ENCODE measurements at regions not wholly inside any gene's neighbourhood (a gene's known extent, or its start where the extent isn't known, plus 50 kb on each side); places are given as distances from the start of the nearest gene placed in this dataset.

- DNase-seq = no peak
Observed at GRCh38 chr5:4911646-4912403, 228.3 kb upstream of the ADAMTS16 start.

- no peak for DNase-seq
Observed at GRCh38 chr5:4921929-4922328, 218.2 kb upstream of the ADAMTS16 start.

- no peak for DNase-seq
Observed at GRCh38 chr5:4924577-4924976, 215.6 kb upstream of the ADAMTS16 start.

GRCh38 chr5:4927097-4927496 is 213.0 kb upstream of the ADAMTS16 start:
- DNase-seq = no peak

- no peak for DNase-seq
Observed at GRCh38 chr5:4928409-4928808, 211.7 kb upstream of the ADAMTS16 start.

GRCh38 chr5:4929092-4929655 is 211.0 kb upstream of the ADAMTS16 start:
- DNase-seq = no peak

GRCh38 chr5:4939042-4939781 is 200.9 kb upstream of the ADAMTS16 start:
- DNase-seq = no peak

- no peak for DNase-seq
Observed at GRCh38 chr5:4941161-4941560, 199.0 kb upstream of the ADAMTS16 start.

GRCh38 chr5:4941957-4942830 is 197.9 kb upstream of the ADAMTS16 start:
- no peak for DNase-seq

GRCh38 chr5:4942831-4943178 is 197.3 kb upstream of the ADAMTS16 start:
- DNase-seq = no peak

- DNase-seq = no peak
Observed at GRCh38 chr5:4945296-4945695, 194.8 kb upstream of the ADAMTS16 start.

GRCh38 chr5:4947106-4947505 is 193.0 kb upstream of the ADAMTS16 start:
- DNase-seq = no peak

- DNase-seq = no peak
Observed at GRCh38 chr5:4947893-4948536, 192.1 kb upstream of the ADAMTS16 start.

GRCh38 chr5:4949108-4949507 is 191.0 kb upstream of the ADAMTS16 start:
- DNase-seq = no peak

GRCh38 chr5:4953576-4953975 is 186.6 kb upstream of the ADAMTS16 start:
- no peak for DNase-seq

- no peak for DNase-seq
Observed at GRCh38 chr5:4954048-4954447, 186.1 kb upstream of the ADAMTS16 start.

GRCh38 chr5:4963265-4963664 is 176.9 kb upstream of the ADAMTS16 start:
- no peak for DNase-seq

- DNase-seq = no peak
Observed at GRCh38 chr5:4969351-4969750, 170.8 kb upstream of the ADAMTS16 start.

GRCh38 chr5:4970171-4970570 is 170.0 kb upstream of the ADAMTS16 start:
- no peak for DNase-seq

GRCh38 chr5:4976902-4977301 is 163.2 kb upstream of the ADAMTS16 start:
- DNase-seq = no peak

GRCh38 chr5:4977416-4978110 is 162.6 kb upstream of the ADAMTS16 start:
- no peak for DNase-seq

- DNase-seq = no peak
Observed at GRCh38 chr5:4980201-4980600, 159.9 kb upstream of the ADAMTS16 start.

Measured in CD4-positive, alpha-beta T cell treated with Interleukin-21 for 1 hour (primary cell).